IPS DF 6.9 (cell line): ENCODE measurements at regions not wholly inside any gene's neighbourhood (a gene's known extent, or its start where the extent isn't known, plus 50 kb on each side); places are given as distances from the start of the nearest gene placed in this dataset.
"Not testable (repeated sequence)": the region's sequence is repeated elsewhere in the genome, so short reads cannot be mapped to it uniquely, and the experiment has no call there.

Experiments
- DNase-seq: peaks from one replicate; pipeline ENCODE4 v3.0.0-alpha.2; 2013; ENCODE audit warnings: low read depth, low spot score
- H3K27ac ChIP-seq: one replicate; pipeline ENCODE4 v1.5.1; 2013; ENCODE audit warnings: low read length, control low read depth
- H3K27me3 ChIP-seq: 2 replicates; pipeline ENCODE4 v1.6.1; 2013; ENCODE audit warnings: mild to moderate bottlenecking, low read length; ENCODE audit not compliant: control insufficient read depth, insufficient read depth
- H3K36me3 ChIP-seq: 2 replicates; pipeline ENCODE4 v1.6.1; 2013; ENCODE audit warnings: low read length; ENCODE audit not compliant: control insufficient read depth, insufficient read depth
- H3K4me1 ChIP-seq: 2 replicates; pipeline ENCODE4 v1.6.1; 2013; ENCODE audit warnings: low read length; ENCODE audit not compliant: control insufficient read depth, insufficient read depth
- H3K4me3 ChIP-seq: 2 replicates; pipeline ENCODE4 v1.5.1; 2013; ENCODE audit warnings: mild to moderate bottlenecking, low read length
- H3K9me3 ChIP-seq: 2 replicates; pipeline ENCODE4 v1.6.1; 2013; ENCODE audit warnings: low read length, inconsistent platforms; ENCODE audit not compliant: control insufficient read depth, insufficient read depth
- WGBS: extraction: QIAGEN DNeasy Blood & Tissue Kit; methylation state at CpG from one replicate; pipeline ENCODE4 v1.1.7; 2013; ENCODE audit warnings: mixed read lengths, missing lambda C conversion rate; ENCODE audit not compliant: insufficient read length, insufficient coverage; 5-methylcytosine and 5-hydroxymethylcytosine counted together

- H3K27ac ChIP-seq, H3K36me3 ChIP-seq, H3K27me3 ChIP-seq, DNase-seq, H3K4me3 ChIP-seq, H3K9me3 ChIP-seq, H3K4me1 ChIP-seq: not testable (repeated sequence)
- no CpG with 5 or more reads among the region's 11 CpGs for WGBS
These were observed 2171.2 kb upstream of the DEFB115 start for GRCh38 chr20:29086145-29086718.

DNA sequence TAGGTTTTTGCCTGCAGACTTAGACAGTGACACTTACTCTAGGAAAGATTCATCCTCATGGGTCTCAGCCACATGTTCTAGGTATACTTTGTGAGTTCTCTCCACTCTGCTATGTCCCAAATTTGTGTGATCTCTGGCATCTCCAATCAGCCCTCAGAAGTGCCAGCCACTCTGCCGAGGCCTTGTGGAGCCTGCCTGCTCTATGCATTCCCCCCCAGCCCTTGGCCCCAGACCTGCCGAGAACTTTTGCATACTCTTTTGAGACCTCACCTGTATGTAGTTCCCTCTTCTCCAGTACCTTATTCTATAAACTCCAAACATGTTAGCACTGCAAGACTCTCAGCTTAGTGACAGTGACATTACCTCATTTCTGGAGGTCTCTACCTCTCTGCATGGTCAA lies 2170.5 kb upstream of the DEFB115 start:
- no peaks in the 10 kb centered on the region for H3K36me3 ChIP-seq
- WGBS: no CpG with 5 or more reads among the region's 2 CpGs
- H3K9me3 ChIP-seq: peaks cover 8% of the 10 kb centered on the region
- H3K4me1 ChIP-seq: no peaks in the 10 kb centered on the region
- H3K27ac ChIP-seq: no peak overlapping the region
- DNase-seq: no peak
- 0 out of 2 replicates have a peak, but pooled peaks cover 1% of the 10 kb centered on the region for H3K27me3 ChIP-seq
- no peak overlapping the region for H3K4me3 ChIP-seq

- not testable (repeated sequence) for H3K27ac ChIP-seq, H3K27me3 ChIP-seq
These were observed 2169.6 kb upstream of the DEFB115 start for GRCh38 chr20:29087887-29088286.

DNA sequence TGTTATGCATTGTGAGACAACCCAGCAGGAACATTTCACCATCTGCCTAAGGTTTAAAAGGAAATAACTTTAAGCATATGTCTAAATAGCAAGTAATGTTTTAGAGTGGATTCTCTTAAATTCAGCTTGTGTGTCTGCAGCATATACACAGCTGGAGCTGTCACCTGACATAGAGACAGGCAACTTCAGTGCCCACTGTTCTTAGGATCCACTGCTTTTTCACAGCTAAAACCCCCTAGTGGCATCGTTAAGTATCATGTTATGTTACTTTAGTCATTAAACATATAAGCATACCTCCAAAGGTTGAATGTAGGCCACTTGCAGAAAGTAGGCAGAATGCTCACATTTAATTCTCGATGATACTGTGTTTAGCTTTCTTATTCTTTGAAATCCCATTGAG lies 2169.0 kb upstream of the DEFB115 start:
- not testable (repeated sequence) for DNase-seq, H3K27me3 ChIP-seq, H3K4me3 ChIP-seq, H3K27ac ChIP-seq, H3K36me3 ChIP-seq, H3K4me1 ChIP-seq, H3K9me3 ChIP-seq
- WGBS: no CpG with 5 or more reads among the region's 2 CpGs

More at GRCh38 chr20:29087887-29088286, 2169.6 kb upstream of the DEFB115 start:
- not testable (repeated sequence) for H3K4me1 ChIP-seq, H3K36me3 ChIP-seq, H3K4me3 ChIP-seq, DNase-seq, H3K9me3 ChIP-seq
- WGBS: no CpG with 5 or more reads among the region's 3 CpGs

GRCh38 chr20:29089409-29089808 lies 2168.1 kb upstream of the DEFB115 start:
- not testable (repeated sequence) for H3K27me3 ChIP-seq, DNase-seq, H3K4me1 ChIP-seq, H3K4me3 ChIP-seq, H3K27ac ChIP-seq, H3K36me3 ChIP-seq, H3K9me3 ChIP-seq
- WGBS: no CpG with 5 or more reads among the region's 3 CpGs

- H3K4me3 ChIP-seq, H3K27ac ChIP-seq, H3K9me3 ChIP-seq, DNase-seq, H3K36me3 ChIP-seq, H3K4me1 ChIP-seq, H3K27me3 ChIP-seq: not testable (repeated sequence)
These were observed 2163.5 kb upstream of the DEFB115 start for GRCh38 chr20:29093958-29094357.

GRCh38 chr20:29096695-29097094 lies 2160.8 kb upstream of the DEFB115 start:
- H3K4me1 ChIP-seq, H3K27ac ChIP-seq, DNase-seq, H3K36me3 ChIP-seq, H3K9me3 ChIP-seq, H3K4me3 ChIP-seq, H3K27me3 ChIP-seq: not testable (repeated sequence)
- WGBS: no CpG with 5 or more reads among the region's 1 CpG

DNA sequence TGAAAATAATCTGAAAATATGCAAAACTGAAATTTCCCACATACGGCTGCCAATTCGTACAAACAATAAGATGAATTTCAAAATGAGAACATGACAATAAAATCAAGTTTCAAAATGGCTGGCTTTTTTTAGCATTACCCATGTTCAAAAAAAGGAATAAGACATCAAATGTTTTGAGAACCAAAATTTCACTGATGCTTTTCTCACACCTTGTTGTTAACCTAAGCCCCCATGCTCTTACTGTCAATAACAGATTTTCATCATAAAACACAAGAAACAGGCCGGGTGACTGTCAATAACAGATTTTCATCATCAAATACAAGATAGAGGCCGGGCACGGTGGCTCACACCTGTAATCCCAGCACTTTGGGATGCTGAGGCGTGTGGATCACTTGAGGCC lies 2149.6 kb upstream of the DEFB115 start:
- H3K4me3 ChIP-seq, H3K9me3 ChIP-seq, DNase-seq, H3K36me3 ChIP-seq, H3K27me3 ChIP-seq, H3K27ac ChIP-seq, H3K4me1 ChIP-seq: not testable (repeated sequence)
- WGBS: no CpG with 5 or more reads among the region's 6 CpGs

- not testable (repeated sequence) for H3K4me3 ChIP-seq, H3K27me3 ChIP-seq, H3K36me3 ChIP-seq, DNase-seq, H3K27ac ChIP-seq, H3K4me1 ChIP-seq, H3K9me3 ChIP-seq
- no CpG with 5 or more reads among the region's 2 CpGs for WGBS
These were observed 2148.1 kb upstream of the DEFB115 start for GRCh38 chr20:29109386-29109785.

DNA sequence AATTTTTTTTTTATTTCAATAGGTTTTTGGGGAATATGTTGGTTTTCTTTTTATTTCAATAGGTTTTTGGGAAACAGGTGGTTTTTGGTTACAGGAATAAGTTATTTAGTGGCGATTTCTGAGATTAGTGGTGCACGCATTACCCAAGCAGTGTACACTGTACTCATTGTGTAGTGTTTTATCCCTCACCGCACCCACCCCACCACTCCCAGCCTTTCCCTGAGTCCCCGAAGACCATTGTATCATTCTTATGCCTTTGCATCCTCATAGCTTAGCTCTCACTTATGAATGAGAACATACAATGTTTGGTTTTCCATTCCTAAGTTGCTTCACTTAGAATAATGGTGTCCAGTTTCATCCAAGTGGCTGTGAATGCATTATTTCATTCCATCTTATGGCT lies 2142.4 kb upstream of the DEFB115 start:
- not testable (repeated sequence) for H3K27me3 ChIP-seq, DNase-seq, H3K36me3 ChIP-seq, H3K27ac ChIP-seq, H3K4me3 ChIP-seq, H3K4me1 ChIP-seq, H3K9me3 ChIP-seq
- no CpG with 5 or more reads among the region's 4 CpGs for WGBS

GRCh38 chr20:29119141-29119540 lies 2138.3 kb upstream of the DEFB115 start:
- Histone ChIP-seq H3K27me3 (no peaks in the 10 kb centered on the region; the same call in 1 of the 2 replicates), H3K27ac (no peak overlapping the region), H3K4me1 (no peaks in the 10 kb centered on the region), H3K9me3 (peaks cover 12% of the 10 kb centered on the region), H3K4me3 (no peak overlapping the region; the same call in 1 of the 2 replicates), H3K36me3 (no peaks in the 10 kb centered on the region)
- no peak for DNase-seq
- no CpG with 5 or more reads among the region's 7 CpGs for WGBS
